Stimulated activated naive CD8-positive, alpha-beta T cell treated with anti-CD3 and anti-CD28 coated beads, Interleukin-15, Interleukin-2, amounts not matched to agents 100 ng/mL and 50 ng/mL, for 24 hours (primary cell): ENCODE measurements at regions not wholly inside any gene's neighbourhood (a gene's known extent, or its start where the extent isn't known, plus 50 kb on each side); places are given as distances from the start of the nearest gene placed in this dataset.
"Not testable (repeated sequence)": the region's sequence is repeated elsewhere in the genome, so short reads cannot be mapped to it uniquely, and the experiment has no call there.

Source experiments
- H3K27ac Mint-ChIP-seq: one replicate; pipeline ENCODE4 v1.8.0; 2021; ENCODE audit warnings: mild to moderate bottlenecking, mixed read lengths
- H3K27me3 Mint-ChIP-seq: one replicate; pipeline ENCODE4 v1.8.0; 2021; ENCODE audit warnings: mixed read lengths
- H3K36me3 Mint-ChIP-seq: one replicate; pipeline ENCODE4 v1.8.0; 2021; ENCODE audit warnings: low read depth, mixed read lengths
- H3K4me1 Mint-ChIP-seq: one replicate; pipeline ENCODE4 v1.8.0; 2021; ENCODE audit warnings: low read depth, mixed read lengths
- H3K4me3 Mint-ChIP-seq: one replicate; pipeline ENCODE4 v1.8.0; 2021; ENCODE audit warnings: mild to moderate bottlenecking, mixed read lengths
- H3K9me3 Mint-ChIP-seq: one replicate; pipeline ENCODE4 v1.8.0; 2021; ENCODE audit warnings: mixed read lengths

GRCh38 chr1:166484871-166485270, 318.1 kb upstream of the FAM78B start:
- Mint-ChIP-seq H3K4me3 (no peak overlapping the region), H3K27me3 (no peaks in the 10 kb centered on the region), H3K27ac (no peak overlapping the region), H3K36me3 (peaks cover 5% of the 10 kb centered on the region), H3K9me3 (no peaks in the 10 kb centered on the region), H3K4me1 (peaks cover 8% of the 10 kb centered on the region)

GRCh38 chr1:166485620-166486019, 318.8 kb upstream of the FAM78B start:
- no peak overlapping the region for H3K27ac Mint-ChIP-seq
- H3K27me3 Mint-ChIP-seq: no peaks in the 10 kb centered on the region
- H3K9me3 Mint-ChIP-seq: no peaks in the 10 kb centered on the region
- H3K36me3 Mint-ChIP-seq: peaks cover 5% of the 10 kb centered on the region
- peaks cover 8% of the 10 kb centered on the region for H3K4me1 Mint-ChIP-seq
- H3K4me3 Mint-ChIP-seq: no peak overlapping the region

- peaks cover 5% of the 10 kb centered on the region for H3K36me3 Mint-ChIP-seq
- no peak overlapping the region for H3K4me3 Mint-ChIP-seq
- peaks cover 4% of the 10 kb centered on the region for H3K27me3 Mint-ChIP-seq
- peaks cover 8% of the 10 kb centered on the region for H3K4me1 Mint-ChIP-seq
- no peak overlapping the region for H3K27ac Mint-ChIP-seq
- no peaks in the 10 kb centered on the region for H3K9me3 Mint-ChIP-seq
These were observed 321.5 kb upstream of the FAM78B start for GRCh38 chr1:166488327-166488726.

GRCh38 chr1:166489356-166489669, 322.5 kb upstream of the FAM78B start:
- Mint-ChIP-seq H3K4me3 (no peak overlapping the region), H3K27me3 (peaks cover 4% of the 10 kb centered on the region)

GRCh38 chr1:166489670-166490436, 323.1 kb upstream of the FAM78B start:
- H3K27me3 Mint-ChIP-seq: peaks cover 6% of the 10 kb centered on the region
- H3K27ac Mint-ChIP-seq: no peak overlapping the region
- H3K4me3 Mint-ChIP-seq: no peak overlapping the region
- no peaks in the 10 kb centered on the region for H3K9me3 Mint-ChIP-seq
- H3K36me3 Mint-ChIP-seq: peaks cover 5% of the 10 kb centered on the region
- H3K4me1 Mint-ChIP-seq: peaks cover 8% of the 10 kb centered on the region

More at GRCh38 chr1:166489356-166489669, 322.5 kb upstream of the FAM78B start:
- Mint-ChIP-seq H3K27ac (no peak overlapping the region), H3K4me1 (peaks cover 8% of the 10 kb centered on the region), H3K36me3 (peaks cover 5% of the 10 kb centered on the region), H3K9me3 (no peaks in the 10 kb centered on the region)

- peaks cover 5% of the 10 kb centered on the region for H3K36me3 Mint-ChIP-seq
- peaks cover 8% of the 10 kb centered on the region for H3K4me1 Mint-ChIP-seq
- no peak overlapping the region for H3K27ac Mint-ChIP-seq
- no peak overlapping the region for H3K4me3 Mint-ChIP-seq
- H3K27me3 Mint-ChIP-seq: peaks cover 7% of the 10 kb centered on the region
- H3K9me3 Mint-ChIP-seq: no peaks in the 10 kb centered on the region
These were observed 323.7 kb upstream of the FAM78B start for GRCh38 chr1:166490437-166490991.

GRCh38 chr1:166493765-166494164, 327.0 kb upstream of the FAM78B start:
- H3K4me3 Mint-ChIP-seq, H3K27ac Mint-ChIP-seq, H3K9me3 Mint-ChIP-seq, H3K36me3 Mint-ChIP-seq, H3K4me1 Mint-ChIP-seq: not testable (repeated sequence)
- H3K27me3 Mint-ChIP-seq: peaks cover 14% of the 10 kb centered on the region

- H3K36me3 Mint-ChIP-seq: no peaks in the 10 kb centered on the region
These were observed 331.9 kb upstream of the POGK start for GRCh38 chr1:166507347-166507746.

GRCh38 chr1:166511761-166512160, 327.5 kb upstream of the POGK start:
- H3K9me3 Mint-ChIP-seq: peaks cover 4% of the 10 kb centered on the region
- no peak overlapping the region for H3K4me3 Mint-ChIP-seq
- no peaks in the 10 kb centered on the region for H3K36me3 Mint-ChIP-seq
- H3K27me3 Mint-ChIP-seq: peaks cover 15% of the 10 kb centered on the region
- no peaks in the 10 kb centered on the region for H3K4me1 Mint-ChIP-seq
- H3K27ac Mint-ChIP-seq: no peak overlapping the region

More at GRCh38 chr1:166507347-166507746, 331.9 kb upstream of the POGK start:
- no peaks in the 10 kb centered on the region for H3K9me3 Mint-ChIP-seq
- no peak overlapping the region for H3K27ac Mint-ChIP-seq
- no peaks in the 10 kb centered on the region for H3K4me1 Mint-ChIP-seq
- H3K4me3 Mint-ChIP-seq: no peak overlapping the region
- peaks cover 8% of the 10 kb centered on the region for H3K27me3 Mint-ChIP-seq

GRCh38 chr1:166514067-166514466, 325.2 kb upstream of the POGK start:
- Mint-ChIP-seq H3K27me3 (peaks cover 11% of the 10 kb centered on the region), H3K4me1 (no peaks in the 10 kb centered on the region), H3K27ac (no peak overlapping the region), H3K4me3 (no peak overlapping the region), H3K9me3 (peaks cover 4% of the 10 kb centered on the region), H3K36me3 (no peaks in the 10 kb centered on the region)

- Mint-ChIP-seq H3K27ac (no peak overlapping the region), H3K36me3 (no peaks in the 10 kb centered on the region), H3K27me3 (peaks cover 11% of the 10 kb centered on the region), H3K4me1 (no peaks in the 10 kb centered on the region), H3K9me3 (no peaks in the 10 kb centered on the region), H3K4me3 (no peak overlapping the region)
These were observed 311.5 kb upstream of the POGK start for GRCh38 chr1:166527752-166528151.

- Mint-ChIP-seq H3K4me1 (no peaks in the 10 kb centered on the region), H3K27me3 (peaks cover 13% of the 10 kb centered on the region), H3K9me3 (peaks cover 5% of the 10 kb centered on the region), H3K36me3 (no peaks in the 10 kb centered on the region), H3K4me3 (no peak overlapping the region), H3K27ac (no peak overlapping the region)
These were observed 300.6 kb upstream of the POGK start for GRCh38 chr1:166538646-166539045.

GRCh38 chr1:166544036-166544435, 295.2 kb upstream of the POGK start:
- Mint-ChIP-seq H3K9me3 (peaks cover 4% of the 10 kb centered on the region), H3K4me3 (no peak overlapping the region), H3K27me3 (peaks cover 4% of the 10 kb centered on the region), H3K27ac (no peak overlapping the region), H3K36me3 (no peaks in the 10 kb centered on the region), H3K4me1 (no peaks in the 10 kb centered on the region)

GRCh38 chr1:166544561-166544960, 294.7 kb upstream of the POGK start:
- H3K27me3 Mint-ChIP-seq: peaks cover 4% of the 10 kb centered on the region
- H3K36me3 Mint-ChIP-seq: no peaks in the 10 kb centered on the region
- no peaks in the 10 kb centered on the region for H3K4me1 Mint-ChIP-seq
- no peak overlapping the region for H3K27ac Mint-ChIP-seq
- peaks cover 8% of the 10 kb centered on the region for H3K9me3 Mint-ChIP-seq
- no peak overlapping the region for H3K4me3 Mint-ChIP-seq

GRCh38 chr1:166552706-166553105, 286.6 kb upstream of the POGK start:
- Mint-ChIP-seq H3K27me3 (peaks cover under 1% of the 10 kb centered on the region), H3K36me3 (no peaks in the 10 kb centered on the region), H3K4me3 (no peak overlapping the region), H3K27ac (no peak overlapping the region), H3K4me1 (no peaks in the 10 kb centered on the region), H3K9me3 (peaks cover 22% of the 10 kb centered on the region)

- Mint-ChIP-seq H3K9me3 (no peaks in the 10 kb centered on the region), H3K4me1 (no peaks in the 10 kb centered on the region)
These were observed 268.3 kb upstream of the POGK start for GRCh38 chr1:166570954-166571353.

More at GRCh38 chr1:166570954-166571353, 268.3 kb upstream of the POGK start:
- Mint-ChIP-seq H3K4me3 (no peak overlapping the region), H3K27me3 (peaks cover 7% of the 10 kb centered on the region), H3K27ac (no peak overlapping the region), H3K36me3 (no peaks in the 10 kb centered on the region)
